ENCODE measurements at regions not wholly inside any gene's neighbourhood (a gene's known extent, or its start where the extent isn't known, plus 50 kb on each side); places are given as distances from the start of the nearest gene placed in this dataset.

GRCh38 chr13:109990296-109990695 is 203.9 kb upstream of the IRS2 start:
- H3K36me3 Mint-ChIP-seq (ENCODE audit: low read depth, unreplicated experiment): no peaks in the 10 kb centered on the region
- H3K27me3 Mint-ChIP-seq (ENCODE audit: unreplicated experiment): peaks cover 2% of the 10 kb centered on the region
- no peaks in the 10 kb centered on the region for H3K9me3 Mint-ChIP-seq (ENCODE audit: unreplicated experiment)
- TF ChIP-seq CTCF (IDR thresholded peaks at IDR 0.05; ENCODE audit: unreplicated experiment): no peak
- H3K27ac Mint-ChIP-seq (ENCODE audit: unreplicated experiment): no peak overlapping the region
- no peak for DNase-seq (ENCODE audit: low spot score)
- peaks cover 7% of the 10 kb centered on the region for H3K4me1 Mint-ChIP-seq (ENCODE audit: unreplicated experiment)
- no peak overlapping the region for H3K4me3 Mint-ChIP-seq (ENCODE audit: unreplicated experiment)

- Mint-ChIP-seq H3K36me3 (ENCODE audit: low read depth, unreplicated experiment) (no peaks in the 10 kb centered on the region), H3K4me1 (ENCODE audit: unreplicated experiment) (peaks cover 7% of the 10 kb centered on the region), H3K27ac (ENCODE audit: unreplicated experiment) (no peak overlapping the region), H3K27me3 (ENCODE audit: unreplicated experiment) (peaks cover 2% of the 10 kb centered on the region), H3K9me3 (ENCODE audit: unreplicated experiment) (no peaks in the 10 kb centered on the region), H3K4me3 (ENCODE audit: unreplicated experiment) (no peak overlapping the region)
- DNase-seq (ENCODE audit: low spot score): no peak
- TF ChIP-seq CTCF (IDR thresholded peaks at IDR 0.05; ENCODE audit: unreplicated experiment): no peak
Observed at GRCh38 chr13:109989686-109990085, 203.3 kb upstream of the IRS2 start.

GRCh38 chr13:109989155-109989554 is 202.8 kb upstream of the IRS2 start:
- no peak overlapping the region for H3K4me3 Mint-ChIP-seq (ENCODE audit: unreplicated experiment)
- no peak for DNase-seq (ENCODE audit: low spot score)
- H3K27me3 Mint-ChIP-seq (ENCODE audit: unreplicated experiment): peaks cover 2% of the 10 kb centered on the region
- no peak for TF ChIP-seq CTCF (IDR thresholded peaks at IDR 0.05; ENCODE audit: unreplicated experiment)
- no peaks in the 10 kb centered on the region for H3K9me3 Mint-ChIP-seq (ENCODE audit: unreplicated experiment)
- no peaks in the 10 kb centered on the region for H3K36me3 Mint-ChIP-seq (ENCODE audit: low read depth, unreplicated experiment)
- H3K27ac Mint-ChIP-seq (ENCODE audit: unreplicated experiment): no peak overlapping the region
- peaks cover 7% of the 10 kb centered on the region for H3K4me1 Mint-ChIP-seq (ENCODE audit: unreplicated experiment)

GRCh38 chr13:109986851-109987250 is 200.5 kb upstream of the IRS2 start:
- no peaks in the 10 kb centered on the region for H3K9me3 Mint-ChIP-seq (ENCODE audit: unreplicated experiment)
- no peak for TF ChIP-seq CTCF (IDR thresholded peaks at IDR 0.05; ENCODE audit: unreplicated experiment)
- H3K27ac Mint-ChIP-seq (ENCODE audit: unreplicated experiment): no peak overlapping the region
- no peaks in the 10 kb centered on the region for H3K36me3 Mint-ChIP-seq (ENCODE audit: low read depth, unreplicated experiment)
- peaks cover 7% of the 10 kb centered on the region for H3K4me1 Mint-ChIP-seq (ENCODE audit: unreplicated experiment)
- no peaks in the 10 kb centered on the region for H3K27me3 Mint-ChIP-seq (ENCODE audit: unreplicated experiment)
- no peak for DNase-seq (ENCODE audit: low spot score)
- no peak overlapping the region for H3K4me3 Mint-ChIP-seq (ENCODE audit: unreplicated experiment)

GRCh38 chr13:109985871-109986450 is 199.6 kb upstream of the IRS2 start:
- Mint-ChIP-seq H3K4me3 (ENCODE audit: unreplicated experiment) (no peak overlapping the region), H3K36me3 (ENCODE audit: low read depth, unreplicated experiment) (no peaks in the 10 kb centered on the region), H3K9me3 (ENCODE audit: unreplicated experiment) (no peaks in the 10 kb centered on the region), H3K27me3 (ENCODE audit: unreplicated experiment) (no peaks in the 10 kb centered on the region), H3K4me1 (ENCODE audit: unreplicated experiment) (peaks cover 7% of the 10 kb centered on the region), H3K27ac (ENCODE audit: unreplicated experiment) (no peak overlapping the region)
- TF ChIP-seq CTCF (IDR thresholded peaks at IDR 0.05; ENCODE audit: unreplicated experiment): no peak
- no peak for DNase-seq (ENCODE audit: low spot score)

Data from endothelial cell (in vitro differentiated cells).